GM12891 (cell line): ENCODE measurements at regions not wholly inside any gene's neighbourhood (a gene's known extent, or its start where the extent isn't known, plus 50 kb on each side); places are given as distances from the start of the nearest gene placed in this dataset.

Experiments
- PAX5 ChIP-seq: IDR thresholded peaks from 2 replicates; pipeline ENCODE4 v1.6.1; 2011; ENCODE audit warnings: low read length, moderate library complexity, mild to moderate bottlenecking; ENCODE audit not compliant: insufficient read depth, severe bottlenecking
- POLR2A ChIP-seq: IDR thresholded peaks from 2 replicates; pipeline ENCODE4 v1.6.1; 2011; ENCODE audit warnings: low read depth, low read length, control low read depth
- POLR2AphosphoS5 ChIP-seq: IDR thresholded peaks from 2 replicates; pipeline ENCODE4 v1.6.1; 2011; ENCODE audit warnings: low read depth, low read length, control low read depth
- SPI1 ChIP-seq: IDR thresholded peaks from 2 replicates; pipeline ENCODE4 v1.6.1; 2011; ENCODE audit warnings: low read depth, low read length, control low read depth
- TAF1 ChIP-seq: IDR thresholded peaks from 2 replicates; pipeline ENCODE4 v1.6.1; 2011; ENCODE audit warnings: low read depth, low read length, control low read depth

- no peak for TF ChIP-seq POLR2A
- no peak for TF ChIP-seq POLR2AphosphoS5
- TF ChIP-seq TAF1: no peak
- no peak for TF ChIP-seq SPI1
- no peak for TF ChIP-seq PAX5
Observed at GRCh38 chr7:13542451-13542850, 447.0 kb downstream of the ETV1 start.
